GM13977 (cell line): ENCODE measurements at regions not wholly inside any gene's neighbourhood (a gene's known extent, or its start where the extent isn't known, plus 50 kb on each side); places are given as distances from the start of the nearest gene placed in this dataset.

Experiments used
- DNase-seq: peaks from one replicate; pipeline ENCODE4 v3.0.0; 2012; ENCODE audit warnings: low spot score
- CTCF ChIP-seq: IDR thresholded peaks from 2 replicates; pipeline ENCODE4 v1.5.1; 2012; ENCODE audit warnings: mild to moderate bottlenecking, control low read depth; ENCODE audit not compliant: insufficient read depth; ENCODE audit errors: extremely low read depth, missing control alignments
- in situ Hi-C: fragments of 300-500 bp; cut with MboI; formaldehyde crosslinking; loops from one replicate; pipeline ENCODE4 v1.12.0; 2022; ENCODE audit warnings: low sequenced_read_pairs, low pct_unique_long_range_greater_than_20kb, mixed read lengths, inconsistent platforms; ENCODE audit not compliant: unreplicated experiment

GRCh38 chr5:52655163-52655562 is 132.6 kb upstream of the ITGA1 start:
- no peak for DNase-seq
- in situ Hi-C loops = loop anchor here (25.0 kb wide), 1 partner anchor 1693 kb away; no protein-coding TSS in a partner anchor
- no peak for TF ChIP-seq CTCF

- DNase-seq = no peak
- TF ChIP-seq CTCF = no peak
- in situ Hi-C loops = loop anchor here (25.0 kb wide), 1 partner anchor 1694 kb away; no protein-coding TSS in a partner anchor
Observed at GRCh38 chr5:52656569-52657246, 131.0 kb upstream of the ITGA1 start.

GRCh38 chr5:52657247-52657645 is 130.5 kb upstream of the ITGA1 start:
- peak; percentile 44 for TF ChIP-seq CTCF
- in situ Hi-C loops = loop anchor here (25.0 kb wide), 1 partner anchor 1695 kb away; no protein-coding TSS in a partner anchor
- peak; percentile 30 for DNase-seq

- in situ Hi-C loops = loop anchor here (25.0 kb wide), 1 partner anchor 1696 kb away; no protein-coding TSS in a partner anchor
- DNase-seq = no peak
- TF ChIP-seq CTCF = no peak
Observed at GRCh38 chr5:52658246-52658645, 129.5 kb upstream of the ITGA1 start.

GRCh38 chr5:52660621-52661020 is 127.1 kb upstream of the ITGA1 start:
- no peak for TF ChIP-seq CTCF
- in situ Hi-C loops = loop anchor here (25.0 kb wide), 1 partner anchor 1698 kb away; no protein-coding TSS in a partner anchor
- no peak for DNase-seq

- in situ Hi-C loops = loop anchor here (25.0 kb wide), 1 partner anchor 1700 kb away; no protein-coding TSS in a partner anchor
- DNase-seq = no peak
- no peak for TF ChIP-seq CTCF
Observed at GRCh38 chr5:52661903-52662595, 125.7 kb upstream of the ITGA1 start.
